Hematopoietic multipotent progenitor cell treated with erythropoietin and hydrocortisone succinate and interleukin-3 and kit ligand, for 15 days (in vitro differentiated cells): ENCODE measurements at regions not wholly inside any gene's neighbourhood (a gene's known extent, or its start where the extent isn't known, plus 50 kb on each side); places are given as distances from the start of the nearest gene placed in this dataset.
"Not testable (repeated sequence)": the region's sequence is repeated elsewhere in the genome, so short reads cannot be mapped to it uniquely, and the experiment has no call there.

ENCODE experiments used
- DNase-seq: peaks from one replicate; pipeline ENCODE4 v3.0.0-alpha.2; 2015; ENCODE audit warnings: low spot score

DNA sequence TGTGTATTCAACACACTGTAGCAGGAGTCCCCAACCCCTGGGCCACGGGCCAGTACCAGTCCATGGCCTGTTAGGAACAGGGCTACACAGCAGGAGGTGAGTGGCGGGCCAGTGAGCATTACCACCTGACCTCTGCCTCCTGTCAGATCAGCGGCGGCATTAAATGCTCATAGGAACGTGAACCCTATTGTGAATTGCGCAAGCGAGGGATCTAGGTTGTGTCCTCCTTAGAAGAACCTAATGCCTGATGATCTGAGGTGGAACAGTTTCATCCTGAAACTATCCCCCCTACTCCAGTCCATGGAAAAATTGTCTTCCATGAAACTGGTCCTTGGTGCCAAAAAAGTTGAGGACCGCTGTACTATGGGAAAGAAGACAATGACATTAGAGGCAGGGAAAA, 386.9 kb downstream of the PREX1 start:
- DNase-seq: no peak

DNA sequence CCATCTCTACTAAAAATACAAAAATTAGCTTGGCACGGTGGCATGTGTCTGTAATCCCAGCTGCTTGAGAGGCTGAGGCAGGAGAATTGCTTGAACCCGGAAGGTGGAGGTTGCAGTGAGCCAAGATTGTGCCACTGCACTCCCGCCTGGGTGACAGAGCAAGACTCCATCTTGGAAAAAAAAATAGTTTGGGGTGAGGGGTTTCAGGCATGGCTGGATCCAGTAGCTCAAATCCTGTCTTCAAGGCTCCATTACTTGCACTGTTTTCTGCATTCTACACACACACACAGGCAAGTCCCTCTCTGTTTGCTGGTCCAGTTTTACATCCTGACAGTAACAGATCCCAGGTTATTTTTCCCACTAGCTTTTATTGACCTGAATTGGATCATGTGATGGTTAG, 387.5 kb downstream of the PREX1 start:
- not testable (repeated sequence) for DNase-seq

DNA sequence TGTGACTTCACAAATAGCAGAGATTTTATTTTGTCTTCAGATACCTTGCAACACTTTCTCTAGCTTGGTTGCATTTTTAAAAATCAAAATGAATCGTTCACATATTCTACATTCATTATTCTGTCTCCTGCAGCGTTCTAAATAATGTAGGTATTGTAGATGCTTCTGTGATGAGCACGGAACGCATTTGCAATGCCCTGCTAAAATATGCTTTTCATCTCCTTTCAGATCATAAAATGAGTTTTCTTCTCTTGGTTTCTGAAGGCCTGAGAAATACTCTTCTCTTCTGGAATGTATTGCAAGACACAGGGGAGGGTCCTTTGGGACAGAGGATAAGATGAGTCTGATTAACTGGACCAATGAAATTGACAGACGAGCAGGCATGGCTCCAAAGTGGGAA, 390.7 kb downstream of the PREX1 start:
- DNase-seq: no peak

DNA sequence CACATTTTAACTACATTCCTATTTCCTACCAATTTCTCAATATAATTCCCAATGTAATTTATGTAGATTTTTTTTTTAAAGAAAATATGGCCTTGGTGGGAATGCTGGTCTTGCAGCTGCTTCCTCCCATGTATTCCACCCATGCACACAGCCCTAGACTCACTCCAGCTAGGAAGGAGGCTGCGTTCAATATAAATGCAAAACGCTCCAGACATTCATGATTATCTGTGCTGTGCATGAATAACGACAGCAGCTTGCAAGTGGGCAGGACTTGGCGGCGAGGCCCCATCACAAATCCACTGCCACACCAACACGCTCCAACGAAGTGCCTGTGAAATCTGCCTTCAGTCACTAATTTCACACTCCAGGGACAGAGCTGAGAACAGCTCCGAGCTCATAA, 391.2 kb downstream of the PREX1 start:
- not testable (repeated sequence) for DNase-seq

DNA sequence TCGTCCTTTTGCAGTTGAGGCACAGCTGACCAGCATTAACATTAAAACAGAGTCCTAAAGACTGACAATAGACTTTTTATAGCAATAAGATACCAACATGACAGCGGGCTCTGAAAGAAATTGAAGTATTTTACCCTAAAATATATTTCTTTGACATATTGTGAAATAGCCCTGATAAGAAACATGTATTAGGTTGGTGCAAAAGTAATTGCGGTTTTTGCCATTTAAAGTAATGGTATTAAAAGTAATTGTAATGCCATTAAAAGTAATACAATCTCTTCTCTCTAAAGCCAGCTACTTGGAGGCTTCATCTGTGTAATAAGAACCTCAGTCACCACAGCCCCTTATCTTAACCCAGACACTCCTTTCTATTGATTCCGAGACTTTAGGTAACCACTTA, 394.6 kb downstream of the PREX1 start:
- no peak for DNase-seq

DNA sequence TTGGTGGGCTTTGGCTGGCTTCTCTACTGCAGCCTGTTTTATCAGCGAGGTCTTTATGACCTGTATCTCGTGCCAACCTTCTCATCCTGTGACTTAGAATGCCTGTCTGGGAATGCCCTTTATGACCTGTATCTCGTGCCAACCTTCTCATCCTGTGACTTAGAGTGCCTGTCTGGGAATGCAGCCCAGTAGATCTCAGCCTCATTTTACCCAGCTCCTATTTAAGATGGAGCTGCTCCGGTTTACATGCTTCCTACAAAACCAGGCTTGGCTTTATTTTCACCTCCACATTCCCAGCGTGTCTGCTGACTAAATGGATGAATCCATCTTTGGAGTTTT, 395.3 kb downstream of the PREX1 start:
- no peak for DNase-seq

DNA sequence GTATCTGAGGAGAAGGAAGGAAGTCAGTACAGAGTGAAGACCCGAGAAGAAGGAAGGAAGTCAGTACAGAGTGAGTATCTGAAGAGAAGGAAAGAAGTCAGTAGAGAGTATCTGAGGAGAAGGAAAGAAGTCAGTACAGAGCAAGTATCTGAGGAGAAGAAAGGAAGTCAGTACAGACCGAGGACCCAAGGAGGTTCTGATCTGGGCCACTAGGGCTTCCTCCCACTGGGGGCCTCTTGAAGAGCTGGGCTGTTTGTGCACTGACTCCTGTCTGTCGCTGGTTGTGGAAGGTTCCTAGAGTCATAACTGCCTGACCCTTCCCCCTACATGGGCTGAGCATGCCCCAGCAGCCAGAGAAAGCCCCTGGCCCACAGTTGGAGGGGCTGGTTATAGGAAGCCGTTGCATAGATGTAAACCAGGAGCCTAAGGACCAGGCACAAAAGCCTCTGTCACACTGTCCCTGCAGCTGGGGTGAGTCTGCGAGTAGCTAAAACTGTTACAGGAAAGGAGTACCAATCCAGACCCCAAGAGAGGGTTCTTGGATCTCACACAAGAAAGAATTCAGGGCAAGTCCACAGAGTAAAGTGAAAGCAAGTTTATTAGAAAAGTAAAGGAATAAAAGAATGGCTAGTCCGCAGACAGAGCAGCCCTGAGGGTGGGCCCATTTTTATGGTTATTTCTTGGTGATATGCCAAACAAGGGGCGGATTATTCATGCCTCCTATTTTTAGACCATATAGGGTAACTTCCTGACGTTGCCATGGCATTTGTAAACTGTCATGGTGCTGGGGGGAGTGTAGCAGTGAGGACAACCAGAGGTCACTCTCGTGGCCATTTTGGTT, 395.9 kb downstream of the PREX1 start:
- no peak for DNase-seq

DNA sequence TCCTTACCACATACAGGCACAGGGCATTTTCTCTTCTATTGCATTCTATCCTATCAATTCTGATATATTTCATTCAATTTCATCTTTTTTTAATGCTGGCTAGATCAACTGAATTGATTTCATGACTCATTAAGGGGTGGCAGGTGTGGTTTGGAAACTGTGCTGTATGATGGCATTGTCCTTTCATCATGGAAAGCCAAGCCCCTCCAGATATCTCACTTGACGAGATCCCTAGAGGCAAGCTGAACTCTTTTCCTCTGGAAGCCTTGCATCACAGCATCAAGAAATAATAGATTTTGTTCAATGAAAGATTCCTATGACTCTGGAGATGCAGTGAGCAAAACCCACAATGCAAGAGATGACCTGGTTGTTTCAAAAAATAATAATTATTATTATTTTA, 401.2 kb downstream of the PREX1 start:
- no peak for DNase-seq

DNA sequence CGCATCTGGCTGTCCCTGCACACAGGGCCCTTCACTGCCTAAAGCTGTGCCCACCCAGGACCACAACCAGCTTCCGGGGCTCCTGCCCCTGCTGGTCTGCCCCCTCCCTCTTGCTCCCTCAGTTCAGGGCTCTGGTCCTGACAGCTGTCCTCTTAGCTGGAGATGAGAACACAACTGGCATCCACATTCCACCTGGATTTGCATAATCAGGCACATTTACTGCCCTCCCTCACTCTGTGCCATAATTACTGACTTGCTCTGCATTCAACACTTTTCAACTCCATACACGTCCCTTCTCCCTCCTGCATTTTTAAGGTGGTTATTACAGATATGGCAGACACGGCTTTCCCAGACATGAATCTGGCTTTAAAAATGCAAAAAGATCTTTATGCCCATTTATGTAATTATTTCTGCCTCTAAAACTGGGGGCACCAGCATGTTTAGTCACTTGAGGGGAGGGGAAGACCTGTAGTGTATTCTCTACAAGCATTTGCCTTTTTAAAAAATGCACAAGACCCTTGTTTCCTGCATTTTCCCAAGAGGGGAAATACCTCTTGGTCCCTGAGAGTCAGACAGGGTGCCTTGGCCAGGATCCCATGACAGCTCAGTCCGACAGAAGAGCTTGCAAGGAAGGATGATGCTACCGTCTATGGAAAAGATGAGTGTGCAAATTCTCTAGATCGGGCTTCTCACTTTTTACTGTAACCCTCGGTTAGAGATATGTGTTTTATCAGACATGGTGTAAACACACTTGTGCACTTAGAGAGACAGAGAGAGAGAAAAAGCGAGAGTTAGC, 401.8 kb downstream of the PREX1 start:
- no peak for DNase-seq

DNA sequence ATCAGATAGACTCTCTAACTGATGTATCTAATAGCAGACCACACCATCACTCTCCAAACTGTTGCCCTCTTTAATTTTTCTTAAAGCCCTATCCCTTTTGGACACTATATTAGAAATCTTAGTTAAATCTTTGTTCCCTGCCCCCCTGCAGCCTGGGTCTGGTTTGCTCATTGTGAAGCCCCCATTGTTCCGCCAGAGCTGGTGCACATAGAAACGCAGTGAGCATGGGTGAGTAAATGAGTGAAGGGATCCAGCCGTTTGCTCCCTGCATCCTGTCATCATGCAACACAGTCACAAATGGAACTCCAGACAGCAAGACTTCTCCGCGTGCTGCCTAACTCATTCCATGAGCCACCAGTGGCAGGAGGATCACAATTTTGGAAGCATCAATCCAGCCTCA, 402.5 kb downstream of the PREX1 start:
- DNase-seq: no peak

DNA sequence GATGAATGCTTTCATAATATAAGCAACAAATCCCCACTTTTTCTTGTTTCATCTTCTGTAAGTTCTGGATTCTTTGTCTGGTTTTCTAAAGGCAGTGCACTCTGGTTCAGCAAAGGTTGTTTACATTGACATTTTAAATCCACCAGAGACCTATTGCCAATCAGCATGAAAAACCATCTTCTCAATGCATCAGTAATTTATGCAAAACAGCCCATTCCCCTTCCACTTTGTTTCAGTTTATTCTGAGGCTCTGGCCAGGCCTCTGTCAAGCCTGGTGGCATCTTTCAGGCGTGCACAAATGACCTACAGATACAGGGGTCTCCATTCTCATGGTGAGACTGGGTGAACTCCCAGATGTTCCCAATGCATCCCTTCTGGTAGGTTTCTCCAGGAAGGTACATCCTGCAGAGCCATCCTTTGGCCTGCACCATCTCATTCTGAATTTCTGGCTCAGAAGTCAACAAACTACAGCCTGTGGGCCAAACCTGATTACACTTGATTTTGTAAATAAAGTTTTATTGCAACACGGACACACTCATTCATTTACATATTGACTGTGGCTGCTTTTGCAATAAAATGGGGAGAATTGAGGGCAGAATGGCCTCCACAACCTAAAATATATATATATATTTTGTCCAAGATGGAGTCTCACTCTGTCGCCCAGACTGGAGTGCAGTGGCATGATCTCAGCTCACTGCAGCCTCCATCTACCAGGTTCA, 405.4 kb downstream of the PREX1 start:
- no peak for DNase-seq

DNA sequence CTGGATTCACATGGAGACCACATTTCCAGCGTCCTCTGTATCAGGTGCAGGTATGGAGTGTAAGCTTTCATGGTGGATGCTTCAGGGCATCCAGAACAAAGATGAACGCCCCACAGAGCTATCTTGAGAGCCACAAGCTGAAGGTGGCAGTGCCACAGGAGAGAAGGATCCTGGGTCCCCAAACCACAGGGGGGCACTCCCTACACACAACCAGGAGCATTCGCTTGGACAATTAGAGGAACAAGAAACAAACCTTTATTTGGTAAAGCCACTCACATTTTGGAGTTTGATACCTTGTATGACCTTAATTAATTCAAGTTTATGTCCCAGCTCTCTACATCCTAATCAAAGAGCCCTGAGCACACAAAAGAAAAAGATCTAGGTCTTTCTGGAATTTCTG, 406.3 kb downstream of the PREX1 start:
- DNase-seq: no peak

DNA sequence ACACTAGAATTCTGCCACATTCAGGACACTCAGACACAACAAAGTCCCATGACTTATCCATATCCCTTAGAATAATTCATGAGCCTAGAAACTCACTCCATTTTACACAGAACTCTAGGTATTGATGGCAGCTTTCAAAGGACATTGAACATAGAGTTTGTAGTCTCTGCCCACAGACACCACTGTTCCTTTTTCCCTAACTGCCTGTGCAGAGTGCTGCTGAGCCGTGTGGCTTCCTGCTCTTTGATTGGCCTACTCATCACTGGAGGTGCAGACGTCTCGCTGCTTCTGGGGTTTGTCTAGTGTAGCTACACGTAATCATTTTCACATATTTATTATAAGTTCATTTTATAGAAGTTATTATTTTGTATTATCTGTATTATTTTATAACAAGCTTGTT, 407.6 kb downstream of the PREX1 start:
- DNase-seq: no peak

DNA sequence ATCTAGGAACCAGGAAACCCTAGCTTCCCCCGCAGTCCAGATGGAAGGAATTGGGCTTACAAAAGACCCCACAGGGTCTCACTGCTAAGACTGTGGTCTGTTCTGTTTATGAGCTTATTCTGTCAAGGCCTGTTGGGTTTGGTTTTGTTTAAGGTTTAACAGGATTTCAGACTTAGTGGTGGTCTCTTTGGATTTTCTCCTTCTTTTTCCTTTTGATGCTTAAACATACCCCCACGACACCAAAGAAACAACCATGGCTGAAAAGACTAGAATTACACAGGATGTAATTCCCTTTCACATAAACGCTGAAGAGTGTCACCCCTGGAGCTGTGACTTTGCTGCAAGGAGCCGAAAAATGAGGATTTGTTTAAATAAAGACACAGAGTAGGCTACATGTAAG, 408.6 kb downstream of the PREX1 start:
- no peak for DNase-seq

DNA sequence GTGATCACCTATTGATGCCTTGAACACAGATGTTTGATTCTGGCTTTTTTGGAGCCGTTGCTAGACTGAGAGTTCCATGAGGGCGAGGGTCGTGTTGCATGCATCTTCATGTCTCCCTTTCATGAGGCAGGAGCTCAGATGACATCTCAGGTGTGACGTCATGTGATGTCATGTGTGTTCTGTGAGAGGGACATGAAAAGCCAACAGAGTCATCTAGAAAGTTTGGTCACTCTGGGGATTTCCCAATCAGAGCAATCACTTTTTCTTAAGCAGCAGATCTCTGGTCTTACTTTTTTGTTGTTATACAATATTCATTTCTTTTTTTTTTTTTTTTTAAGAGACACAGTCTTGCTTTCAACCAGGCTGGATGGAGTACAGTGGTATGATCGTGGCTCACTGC, 411.8 kb downstream of the PREX1 start:
- DNase-seq: no peak

DNA sequence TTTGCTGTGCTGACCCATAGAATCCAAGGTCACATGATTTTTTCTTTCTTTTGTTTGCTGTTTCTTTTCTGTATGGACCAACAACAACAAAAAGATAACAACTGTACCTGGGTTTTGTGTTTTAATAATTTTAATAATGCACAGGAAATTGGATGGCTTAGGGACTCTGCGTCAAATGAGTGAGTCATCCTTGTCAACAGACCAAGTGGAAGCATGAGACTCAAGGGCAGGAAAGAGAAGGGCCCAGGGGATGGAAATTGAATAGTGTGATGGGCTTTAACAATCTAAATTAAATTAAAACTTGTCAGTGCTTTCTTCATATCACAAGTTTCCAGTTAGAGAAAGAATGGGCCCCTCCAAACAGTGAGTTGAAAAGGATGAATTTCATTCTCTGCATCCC, 413.0 kb downstream of the PREX1 start:
- DNase-seq: no peak

DNA sequence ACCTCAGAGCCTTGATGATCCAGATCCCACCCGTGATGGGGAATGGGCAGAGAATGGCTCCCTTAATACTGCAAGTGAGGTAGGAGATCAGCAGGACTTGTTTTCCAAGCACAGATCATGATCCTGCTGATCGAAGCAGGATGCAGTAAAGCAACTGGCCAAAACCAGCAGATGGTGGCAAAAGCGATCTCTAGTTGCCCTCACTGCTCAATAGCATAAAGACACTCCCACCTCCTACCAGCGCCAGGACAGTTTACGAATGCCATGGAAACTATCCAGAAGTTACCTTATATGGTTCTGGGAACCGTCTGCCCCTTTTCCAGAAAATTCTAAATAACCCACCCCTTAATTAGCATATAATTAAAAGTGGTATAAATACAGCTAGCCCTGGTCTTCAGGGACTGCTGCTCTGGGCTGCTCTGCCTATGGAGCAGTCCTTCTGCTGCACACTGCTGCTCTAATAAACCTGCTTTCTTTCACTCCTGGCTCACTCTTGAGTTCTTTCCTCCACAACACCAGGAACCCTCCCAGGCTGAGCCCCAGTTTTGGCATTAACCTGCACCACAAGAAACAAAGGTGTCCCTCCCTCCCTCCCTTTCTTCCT, 415.8 kb downstream of the PREX1 start:
- no peak for DNase-seq

DNA sequence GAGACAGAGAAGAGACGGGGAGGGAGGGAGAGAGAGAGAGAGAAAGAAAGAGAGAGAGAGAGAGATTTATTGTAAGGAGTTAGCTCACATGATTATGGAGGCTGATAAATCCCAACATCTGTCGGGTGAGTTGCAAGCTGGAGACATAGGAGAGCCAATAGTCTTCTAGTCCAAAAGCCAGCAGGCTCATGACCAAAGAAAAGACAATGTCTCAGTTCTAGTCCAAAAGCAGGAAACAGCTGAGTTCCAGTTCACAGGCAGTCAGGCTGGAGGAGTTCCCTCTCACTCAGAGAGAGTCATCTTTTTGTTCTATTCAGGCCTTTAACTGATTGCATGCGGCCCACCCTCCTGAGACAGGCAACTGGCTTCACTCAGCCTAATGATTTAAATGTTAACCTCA, 416.6 kb downstream of the PREX1 start:
- no peak for DNase-seq

DNA sequence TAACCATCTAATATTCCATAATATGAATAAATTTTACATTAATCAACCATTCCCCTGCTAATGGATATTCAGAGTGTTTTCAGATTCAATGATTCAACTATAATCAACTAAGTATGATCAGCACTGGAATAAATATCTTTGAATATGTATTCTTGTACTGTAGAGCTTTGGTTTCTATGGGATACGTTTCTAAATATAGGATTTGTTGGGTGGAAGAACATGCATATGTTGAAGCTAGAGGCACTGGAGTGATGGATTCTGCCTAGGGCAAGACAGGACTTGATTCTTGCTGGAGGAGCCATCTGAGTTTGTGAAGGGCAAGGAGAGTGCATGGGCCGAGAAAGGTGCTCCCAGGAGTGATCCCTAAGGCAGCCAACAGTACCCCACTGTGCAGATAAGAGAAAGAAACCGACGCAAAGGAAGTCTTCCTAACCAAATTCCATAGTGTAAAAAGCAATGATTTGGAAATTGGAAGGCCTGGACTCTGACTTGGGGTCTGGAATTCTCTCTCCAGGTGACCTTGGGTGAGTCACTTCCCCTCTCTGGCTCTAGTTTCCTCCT, 418.7 kb downstream of the PREX1 start:
- DNase-seq: no peak

DNA sequence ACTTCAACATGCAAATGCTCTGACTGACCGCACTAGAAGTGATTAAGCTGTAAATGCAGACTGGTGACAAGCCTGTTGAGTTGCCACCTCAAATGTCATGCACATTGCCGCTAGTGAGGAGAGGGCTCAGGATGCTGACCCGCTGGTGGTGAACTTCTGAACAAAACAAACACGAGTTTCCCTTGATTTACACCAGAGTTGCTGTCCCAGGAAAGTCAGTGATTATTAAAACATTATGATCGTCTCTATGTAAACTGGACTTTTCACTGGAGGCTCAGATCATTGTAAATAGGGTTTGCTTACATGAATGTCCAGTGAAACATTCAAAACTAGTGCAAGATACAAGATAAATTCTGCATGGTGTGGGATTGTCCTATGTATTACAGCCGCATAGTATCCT, 420.1 kb downstream of the PREX1 start:
- no peak for DNase-seq

DNA sequence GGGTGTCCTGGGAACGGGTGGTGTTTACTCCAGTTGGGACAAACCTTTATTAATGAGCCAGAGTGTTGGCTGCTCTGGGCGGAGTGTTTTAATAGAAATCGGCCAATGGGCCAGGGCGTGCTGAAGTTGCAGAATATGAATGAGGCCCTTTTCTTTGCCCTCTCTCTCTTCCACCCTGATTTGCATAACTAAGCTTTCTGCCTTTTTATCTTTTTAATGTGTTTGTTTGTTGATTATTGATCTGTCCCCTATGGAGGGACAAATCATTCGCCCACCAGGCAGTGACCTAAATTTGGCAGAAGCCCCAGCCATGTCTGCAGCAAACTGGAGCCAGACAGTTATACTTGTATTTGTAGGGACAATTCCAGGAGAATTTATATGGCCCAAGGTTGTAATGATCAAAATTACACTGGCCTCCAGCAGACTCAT, 420.9 kb downstream of the PREX1 start:
- no peak for DNase-seq

DNA sequence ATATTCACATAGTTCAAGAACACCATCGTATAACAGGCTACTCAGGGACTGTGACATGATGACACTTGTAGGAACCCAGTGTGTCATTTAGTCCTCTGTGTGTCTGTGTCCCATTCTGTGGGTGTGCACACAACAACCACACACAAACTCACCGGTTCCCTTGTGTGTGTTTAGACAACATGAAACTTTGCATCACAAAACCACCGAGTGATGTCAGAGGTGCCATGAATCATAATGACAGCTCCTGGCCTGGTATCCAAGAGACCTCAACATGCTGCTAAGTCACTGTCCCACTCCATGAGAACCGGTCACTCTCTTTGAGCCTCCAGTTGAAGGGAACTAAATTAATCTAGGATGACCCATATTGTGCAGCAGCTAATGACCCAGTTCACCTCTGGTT, 421.3 kb downstream of the PREX1 start:
- DNase-seq: no peak
